HG03432 (cell line): ENCODE measurements at regions not wholly inside any gene's neighbourhood (a gene's known extent, or its start where the extent isn't known, plus 50 kb on each side); places are given as distances from the start of the nearest gene placed in this dataset.
"Not testable (repeated sequence)": the region's sequence is repeated elsewhere in the genome, so short reads cannot be mapped to it uniquely, and the experiment has no call there.

ENCODE experiments used
- ATAC-seq: cut with Tn5 transposase; IDR thresholded peaks from one replicate; pipeline ENCODE4 v1.9.1; 2021; ENCODE audit warnings: mild to moderate bottlenecking, moderate library complexity; ENCODE audit not compliant: unreplicated experiment

DNA sequence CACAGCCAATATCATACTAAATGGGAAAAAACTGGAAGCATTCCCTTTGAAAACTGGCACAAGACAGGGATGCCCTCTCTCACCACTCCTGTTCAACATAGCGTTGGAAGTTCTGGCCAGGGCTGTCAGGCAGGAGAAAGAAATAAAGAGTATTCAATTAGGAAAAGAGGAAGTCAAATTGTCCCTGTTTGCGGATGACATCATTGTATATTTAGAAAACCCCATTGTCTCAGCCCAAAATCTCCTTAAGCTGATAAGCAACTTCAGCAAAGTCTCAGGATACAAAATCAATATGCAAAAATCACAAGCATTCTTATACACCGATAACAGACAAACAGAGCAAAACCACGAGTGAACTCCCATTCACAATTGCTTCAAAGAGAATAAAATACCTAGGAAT is 283.4 kb downstream of the TSN start:
- ATAC-seq, result not testable (repeated sequence)

DNA sequence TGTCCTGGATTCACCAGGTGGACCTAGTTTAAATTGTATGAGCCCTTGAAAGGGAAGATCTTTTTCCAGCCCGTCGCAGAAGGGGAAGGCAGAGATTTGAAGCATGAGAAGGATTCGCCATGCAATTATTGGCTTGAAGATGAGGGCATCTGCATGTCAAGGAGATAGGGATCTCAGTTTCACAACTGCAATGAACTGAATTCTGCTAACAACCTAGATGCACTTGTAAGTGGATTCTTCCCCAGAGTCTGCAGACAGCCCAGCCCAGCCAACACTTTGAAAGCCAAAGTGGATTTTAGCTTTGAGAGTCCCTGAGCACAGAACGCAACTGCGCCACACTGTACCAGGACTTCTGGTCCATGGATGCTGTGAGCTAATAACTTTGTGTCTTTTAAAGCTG is 286.0 kb downstream of the TSN start:
- no peak for ATAC-seq

DNA sequence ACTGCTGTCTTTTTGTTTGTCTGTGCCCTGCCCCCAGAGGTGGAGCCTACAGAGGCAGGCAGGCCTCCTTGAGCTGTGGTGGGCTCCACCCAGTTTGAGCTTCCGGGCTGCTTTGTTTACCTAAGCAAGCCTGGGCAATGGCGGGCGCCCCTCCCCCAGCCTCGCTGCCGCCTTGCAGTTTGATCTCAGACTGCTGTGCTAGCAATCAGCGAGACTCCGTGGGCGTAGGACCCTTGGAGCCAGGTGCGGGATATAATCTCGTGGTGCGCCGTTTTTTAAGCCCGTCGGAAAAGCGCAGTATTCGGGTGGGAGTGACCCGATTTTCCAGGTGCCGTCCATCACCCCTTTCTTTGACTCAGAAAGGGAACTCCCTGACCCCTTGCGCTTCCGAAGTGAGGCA is 296.2 kb downstream of the TSN start:
- not testable (repeated sequence) for ATAC-seq

DNA sequence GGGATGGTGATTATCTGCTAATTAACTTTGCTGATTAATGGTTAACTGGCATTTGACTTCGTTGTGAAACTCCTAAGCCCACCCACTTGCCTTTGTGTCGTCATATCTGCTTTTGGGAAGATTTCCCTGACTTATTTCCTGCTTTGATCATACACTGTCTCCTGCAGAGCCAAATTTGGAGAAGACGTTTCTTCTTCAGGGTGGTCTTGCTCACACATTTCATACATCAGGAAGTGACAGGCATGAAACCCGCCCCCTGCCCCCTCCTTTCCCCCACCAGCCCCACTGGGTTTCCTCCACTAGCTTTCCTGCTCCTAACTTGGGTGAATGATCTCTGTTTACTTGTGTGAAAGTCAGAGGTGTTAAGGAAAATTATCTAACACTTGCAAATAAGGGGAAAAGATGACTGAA is 300.1 kb downstream of the TSN start:
- no peak for ATAC-seq

DNA sequence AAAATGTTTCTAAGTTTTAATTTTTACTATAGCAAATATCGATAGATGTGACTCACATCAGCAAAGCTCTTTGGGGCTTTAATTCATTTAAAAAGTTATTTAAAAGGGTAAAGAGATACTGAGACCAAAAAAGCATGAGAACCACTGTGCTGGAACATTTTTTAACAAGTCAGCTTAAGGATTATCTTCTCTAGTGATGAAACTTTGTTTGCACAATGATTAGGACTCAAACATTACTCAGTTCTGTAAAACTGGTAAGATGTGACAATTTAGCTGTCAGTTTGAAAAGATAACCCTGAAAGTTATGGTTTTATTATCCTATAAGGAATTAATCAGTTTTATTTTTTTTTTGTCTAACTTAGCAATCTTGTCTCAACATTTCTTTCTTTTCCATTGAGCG is 301.4 kb downstream of the TSN start:
- ATAC-seq, result no peak

DNA sequence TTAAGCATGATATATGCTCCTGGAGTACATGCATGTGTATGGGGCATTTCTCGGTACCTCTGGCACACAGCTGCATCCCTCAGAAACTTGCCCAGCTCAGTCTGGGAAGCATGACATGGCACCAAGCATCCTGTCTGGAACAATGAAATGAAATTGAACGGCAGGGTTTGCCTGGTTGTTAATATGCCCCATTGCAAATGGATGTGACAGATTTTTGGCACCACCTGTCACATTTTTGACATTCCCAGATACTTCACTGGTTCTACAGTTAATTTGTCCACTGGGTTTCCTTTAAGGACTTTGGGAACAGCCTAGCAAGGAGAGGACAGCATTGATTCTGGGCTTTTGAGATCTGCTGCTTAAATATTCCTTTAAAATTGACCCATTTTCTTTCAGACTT is 305.8 kb downstream of the TSN start:
- no peak for ATAC-seq

DNA sequence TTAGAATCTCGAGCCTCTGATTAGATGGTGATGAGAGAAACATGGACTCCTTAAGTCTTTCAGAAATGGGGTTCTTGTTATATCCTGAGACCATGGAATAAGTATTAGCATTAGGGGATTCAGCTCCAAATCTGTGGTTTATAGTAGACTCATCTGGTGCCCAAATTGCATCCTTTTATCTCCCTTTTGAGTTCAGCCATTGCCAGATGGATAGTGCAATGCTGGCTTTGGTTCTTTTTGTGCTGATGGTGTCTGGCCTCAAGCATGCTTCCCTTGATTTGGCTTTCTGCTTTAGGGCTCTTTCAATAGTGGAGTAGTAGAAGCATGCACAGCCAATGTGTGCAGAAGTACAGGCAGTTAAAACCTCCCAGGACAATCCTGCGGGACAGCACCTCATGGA is 306.4 kb downstream of the TSN start:
- no peak for ATAC-seq

DNA sequence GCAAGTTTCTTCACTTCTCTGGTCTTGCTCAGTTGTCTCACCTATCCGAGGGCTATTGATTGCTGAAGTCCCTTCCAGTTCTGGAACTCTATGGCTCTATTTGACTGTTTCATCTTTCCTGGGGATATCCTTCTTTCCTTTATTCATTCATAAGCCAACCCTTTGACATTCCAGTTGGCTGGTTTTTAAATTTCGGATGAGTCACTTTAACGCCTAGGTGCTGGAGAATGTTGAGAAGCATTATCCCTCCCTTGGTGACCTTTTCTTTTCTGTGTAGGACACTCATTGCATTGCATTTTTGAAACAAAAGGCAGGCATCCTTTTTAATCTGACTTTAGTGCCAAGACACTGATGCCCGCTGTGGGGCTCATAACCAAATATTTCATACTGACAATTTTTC is 307.1 kb downstream of the TSN start:
- ATAC-seq, result no peak

DNA sequence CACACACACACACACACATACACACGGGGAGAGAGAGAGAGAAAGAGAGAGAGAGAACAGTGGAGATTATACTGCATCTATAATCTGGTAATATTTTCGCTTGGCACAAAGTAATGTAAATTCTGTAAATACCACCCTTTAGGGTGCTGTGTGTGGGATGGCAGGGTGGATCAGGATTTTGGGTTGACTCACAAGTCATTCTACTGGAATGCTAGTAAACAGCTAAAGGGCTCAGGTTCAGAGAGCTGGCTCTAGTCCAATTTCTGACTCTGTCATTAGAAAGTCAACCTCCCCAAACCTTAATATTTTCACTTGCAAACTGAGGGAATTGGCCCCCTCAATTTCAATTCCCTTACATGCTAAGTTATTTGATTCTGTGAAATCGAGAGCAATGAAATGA is 308.3 kb downstream of the TSN start:
- ATAC-seq, result no peak

DNA sequence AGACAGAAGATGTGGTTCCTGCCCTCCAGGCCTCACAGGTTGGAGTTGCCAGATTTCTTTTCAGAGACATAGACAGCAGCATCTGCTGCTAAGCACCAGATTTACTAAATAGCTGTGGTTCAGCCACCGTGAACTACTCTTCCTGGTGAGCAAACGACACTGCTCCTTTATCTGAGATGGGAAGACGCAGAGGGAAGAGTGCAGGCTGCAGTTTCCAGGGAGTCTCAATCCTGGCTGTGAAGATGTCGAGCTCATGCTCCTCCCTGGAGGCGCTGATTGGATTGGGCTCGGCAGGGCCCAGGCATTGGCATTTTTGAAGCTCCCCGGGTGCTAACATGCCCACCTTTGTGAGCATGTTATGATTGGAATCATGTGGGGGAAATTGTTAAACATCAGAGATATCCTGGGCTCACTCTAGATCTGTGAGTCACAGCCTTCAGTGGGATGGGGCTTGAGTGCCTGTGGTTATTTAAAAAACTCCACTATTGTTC is 314.8 kb downstream of the TSN start:
- ATAC-seq, result no peak

DNA sequence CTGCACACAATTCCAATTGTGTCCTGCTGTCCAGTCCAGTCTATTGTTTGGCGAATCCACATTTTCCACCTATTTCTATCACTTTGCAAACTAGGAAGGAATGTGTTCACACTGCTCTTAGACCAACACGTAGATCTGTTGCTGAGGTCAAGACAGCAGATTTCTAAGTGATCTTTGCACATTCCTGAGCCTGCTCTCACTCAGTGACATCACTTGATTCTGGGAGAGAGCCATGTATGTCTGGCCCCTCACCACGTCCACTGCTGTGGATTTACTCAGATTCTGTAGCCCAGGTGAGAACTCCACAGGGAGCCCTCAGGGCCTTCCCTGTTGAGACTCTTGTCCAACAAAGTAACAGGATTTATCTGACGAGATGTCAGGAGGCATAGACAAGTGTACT is 317.2 kb downstream of the TSN start:
- ATAC-seq, result no peak

DNA sequence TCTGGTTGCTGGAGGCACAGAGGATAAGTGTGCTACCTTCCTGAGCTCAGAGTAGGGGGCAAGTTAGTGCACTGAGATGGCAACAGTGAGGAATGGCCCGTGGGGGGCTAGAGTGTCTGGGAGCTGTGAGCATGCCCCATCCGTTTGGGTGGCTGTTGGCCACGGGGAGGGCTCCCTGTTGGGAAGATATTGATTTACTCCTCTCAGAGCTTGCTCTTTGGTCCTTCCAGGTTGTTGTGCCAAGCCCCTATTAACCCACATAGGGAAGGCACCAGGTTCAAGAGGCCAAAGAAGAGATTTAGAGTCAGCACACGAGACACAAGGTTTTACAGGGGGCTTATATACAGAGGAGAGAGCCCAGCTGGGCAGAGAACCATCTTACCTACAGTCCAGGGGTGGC is 318.8 kb downstream of the TSN start:
- ATAC-seq, result no peak

DNA sequence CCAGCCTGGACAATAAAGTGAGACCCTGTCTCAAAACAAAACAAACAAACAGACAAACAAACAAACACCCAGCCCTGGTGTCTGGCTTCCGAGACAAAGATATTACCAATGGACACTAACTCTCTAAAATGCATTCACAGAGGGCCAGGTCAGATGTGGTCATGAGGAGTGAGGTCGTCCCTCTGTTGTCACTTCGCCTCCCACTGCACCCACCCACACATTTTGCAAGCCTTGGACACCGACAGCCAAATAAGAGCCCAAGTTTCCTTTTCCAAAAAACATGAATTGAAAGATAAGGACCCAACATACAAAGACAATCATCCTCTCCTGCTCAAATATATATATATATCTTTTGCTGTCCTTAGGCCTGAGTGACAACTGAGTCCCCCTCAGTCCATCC is 319.9 kb downstream of the TSN start:
- ATAC-seq, result no peak

DNA sequence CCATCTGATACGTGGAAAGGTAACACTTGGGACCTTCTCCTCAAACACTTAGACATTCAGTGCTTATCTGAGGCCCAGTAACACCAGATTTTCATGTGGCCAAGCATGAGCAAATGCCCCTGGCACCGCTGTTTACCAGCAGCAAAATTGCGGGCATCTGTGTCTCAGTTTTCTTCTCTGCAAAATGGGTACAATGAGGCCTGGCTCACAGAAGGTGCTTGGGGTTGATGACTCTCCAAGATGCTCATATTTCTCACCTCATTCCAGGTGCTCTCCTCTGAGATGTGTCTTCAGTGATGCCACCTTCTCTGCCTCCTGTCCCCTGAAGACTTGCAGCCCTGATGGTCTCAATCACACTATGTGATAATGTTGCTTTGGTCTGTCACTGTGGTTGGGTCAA is 321.7 kb downstream of the TSN start:
- ATAC-seq, result no peak

DNA sequence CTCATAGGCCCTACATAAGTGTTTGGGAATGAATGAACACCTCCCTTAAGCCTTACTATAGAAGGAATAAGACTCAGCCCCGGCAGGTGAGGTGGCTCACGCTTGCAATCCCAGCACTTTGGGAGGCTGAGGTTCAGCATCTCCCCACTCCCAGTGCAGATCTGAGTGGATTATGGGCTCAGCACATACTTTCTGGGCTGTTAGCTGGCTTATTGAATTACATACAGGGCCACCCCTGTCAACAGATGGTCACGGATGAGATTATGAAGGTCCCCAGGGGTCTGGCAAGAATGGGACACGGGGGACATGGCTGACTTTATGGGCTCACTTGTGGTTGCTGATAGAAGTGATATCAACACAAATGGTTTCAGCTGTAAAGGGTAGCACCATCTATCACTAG is 322.3 kb downstream of the TSN start:
- ATAC-seq, result no peak

DNA sequence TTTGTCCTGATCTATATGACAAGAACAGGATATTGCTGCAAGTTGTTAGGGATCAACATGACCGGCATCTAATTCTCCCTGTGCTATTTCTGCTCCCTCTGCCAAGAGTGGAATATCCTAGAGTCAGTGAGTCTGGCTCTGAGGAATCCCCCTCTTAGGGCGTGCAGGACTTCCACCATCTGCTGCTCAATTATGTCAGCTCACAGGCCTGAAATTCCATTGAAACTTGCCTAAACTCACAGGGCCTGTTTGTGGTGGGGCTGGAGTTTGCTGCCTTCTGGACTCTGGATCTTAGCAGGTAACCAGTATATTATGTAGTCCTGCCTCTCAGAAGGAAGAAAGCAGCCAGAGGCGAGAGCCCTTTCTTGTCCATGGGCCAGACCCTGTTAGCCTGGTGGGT is 323.0 kb downstream of the TSN start:
- no peak for ATAC-seq

DNA sequence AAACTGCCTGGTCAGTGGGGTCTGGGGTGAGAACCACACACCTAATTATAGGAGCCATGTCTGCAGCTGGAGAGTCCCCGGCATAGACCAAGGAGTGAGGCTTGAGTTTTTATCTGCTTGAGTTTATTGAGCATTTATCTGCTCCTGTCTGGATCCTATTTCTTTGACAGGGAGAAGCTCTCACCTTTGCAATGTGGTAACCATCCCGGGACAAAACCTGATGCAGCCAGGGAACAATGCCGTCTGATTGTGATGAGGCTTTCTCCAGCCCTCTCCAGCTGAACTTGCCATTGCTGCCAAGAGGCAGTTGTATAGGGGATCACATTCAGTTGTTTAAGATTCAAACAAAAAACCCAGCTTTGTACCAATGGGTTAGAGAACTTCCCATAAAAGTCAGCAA is 324.4 kb downstream of the TSN start:
- no peak for ATAC-seq

DNA sequence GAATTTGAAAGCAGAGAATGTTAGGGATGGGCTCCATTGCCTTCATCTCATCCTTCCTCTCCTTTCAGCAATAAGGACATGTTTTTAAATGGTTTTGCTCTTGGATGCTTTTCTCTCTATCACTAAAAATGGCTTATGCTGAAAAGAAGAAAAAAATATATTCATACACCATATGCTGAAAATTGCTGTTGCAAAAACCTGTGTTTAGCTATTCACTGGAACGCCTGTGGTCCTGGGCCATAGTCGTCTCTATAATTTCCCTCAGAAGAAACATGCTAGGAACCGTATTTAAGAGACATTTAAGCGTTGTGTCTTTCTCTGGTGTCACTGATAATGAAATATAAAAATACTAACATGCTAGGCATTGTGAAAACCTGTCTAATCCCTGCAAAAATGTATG is 324.9 kb downstream of the TSN start:
- ATAC-seq, result no peak

DNA sequence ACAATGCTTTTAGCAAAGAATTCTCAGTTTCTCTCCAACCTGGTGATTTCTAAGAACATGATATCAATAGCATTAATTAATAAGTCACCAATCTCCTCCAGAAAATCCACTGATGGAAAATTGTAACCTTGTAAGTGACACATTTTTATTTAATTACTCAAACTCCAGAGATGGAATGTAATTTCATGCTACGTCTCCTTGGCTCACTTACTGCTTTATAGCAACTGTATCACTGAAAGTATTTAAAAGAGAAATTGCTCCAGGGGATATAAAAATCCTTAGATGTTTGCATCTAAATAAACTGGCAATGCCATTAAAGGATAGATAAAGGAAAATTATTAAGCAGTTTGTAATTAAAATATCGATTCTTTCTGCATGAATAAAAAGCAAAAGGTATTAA is 325.4 kb downstream of the TSN start:
- no peak for ATAC-seq

DNA sequence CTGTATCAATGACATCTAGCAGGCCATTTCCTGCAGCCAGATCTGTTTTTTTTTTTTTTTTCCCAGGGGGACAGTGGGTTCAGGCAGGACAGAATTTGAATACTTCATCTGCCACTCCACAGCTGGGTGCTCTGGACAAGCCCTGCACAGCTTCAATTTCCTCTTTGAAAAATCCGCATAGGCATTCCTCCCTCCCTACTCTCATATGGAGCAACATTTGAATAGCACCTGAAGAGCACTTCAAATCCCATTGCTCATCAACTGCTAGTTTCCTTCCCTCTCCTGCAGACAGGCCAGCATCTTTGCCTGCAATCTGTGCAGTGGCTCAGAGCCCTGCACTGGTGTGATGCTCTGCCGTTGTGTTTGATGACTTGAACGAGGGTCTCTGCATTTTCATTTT is 326.3 kb downstream of the TSN start:
- no peak for ATAC-seq

DNA sequence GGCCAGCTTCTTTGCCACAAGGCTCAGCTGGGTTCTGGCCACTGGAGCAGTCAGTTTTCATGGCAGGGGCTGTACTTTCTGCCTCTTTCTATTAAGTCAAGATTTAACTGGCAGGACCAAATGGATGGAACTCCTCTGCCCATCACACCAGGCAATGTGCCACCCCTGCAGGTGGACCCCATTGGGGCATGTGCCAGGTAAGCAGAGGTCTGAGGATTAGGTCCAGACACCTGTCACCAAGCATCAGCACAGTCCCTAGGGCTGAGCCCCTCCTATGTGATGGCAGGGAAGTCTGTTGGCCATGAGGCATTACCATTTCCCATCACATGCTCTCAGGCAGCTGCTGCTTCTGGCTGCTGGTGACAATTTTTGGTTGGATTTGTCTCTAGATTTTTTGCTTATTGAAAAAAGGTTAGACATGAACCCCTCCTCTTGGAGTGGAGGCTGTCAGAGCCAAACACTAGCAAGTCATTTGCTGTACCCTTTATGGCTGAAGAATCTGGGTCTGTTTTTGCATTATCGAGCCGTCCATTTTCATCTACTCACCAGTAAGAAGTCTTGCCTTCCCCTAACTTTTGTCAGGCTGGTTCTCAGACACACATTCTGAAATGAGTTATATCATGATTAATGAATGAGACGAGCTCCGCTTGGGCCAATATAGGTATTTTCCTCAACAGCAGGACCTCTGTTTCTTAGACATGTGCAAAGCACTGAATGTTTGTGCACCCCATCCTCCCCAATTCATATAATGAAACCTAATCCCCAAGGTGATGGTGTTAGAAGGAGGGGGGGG is 328.0 kb downstream of the TSN start:
- ATAC-seq, result no peak

DNA sequence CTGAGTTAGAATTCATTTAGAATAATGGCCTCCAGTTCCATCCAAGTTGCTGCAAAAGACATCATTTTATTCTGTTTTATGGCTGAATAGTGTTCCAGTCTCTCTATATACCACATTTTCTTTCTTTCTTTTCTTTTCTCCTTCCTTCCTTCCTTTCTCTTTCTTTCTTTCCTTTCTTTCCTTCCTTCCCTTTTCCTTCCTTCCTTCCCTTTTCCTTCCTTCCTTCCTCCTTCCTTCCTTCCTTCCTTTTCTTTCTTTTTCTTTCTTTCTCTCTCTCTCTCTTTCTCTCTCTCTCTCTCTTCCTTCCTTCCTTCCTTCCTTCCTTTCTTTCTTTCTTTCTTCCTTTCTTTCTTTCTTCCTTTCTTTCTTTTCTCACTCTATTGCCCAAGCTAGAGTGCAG is 330.2 kb downstream of the TSN start:
- not testable (repeated sequence) for ATAC-seq

DNA sequence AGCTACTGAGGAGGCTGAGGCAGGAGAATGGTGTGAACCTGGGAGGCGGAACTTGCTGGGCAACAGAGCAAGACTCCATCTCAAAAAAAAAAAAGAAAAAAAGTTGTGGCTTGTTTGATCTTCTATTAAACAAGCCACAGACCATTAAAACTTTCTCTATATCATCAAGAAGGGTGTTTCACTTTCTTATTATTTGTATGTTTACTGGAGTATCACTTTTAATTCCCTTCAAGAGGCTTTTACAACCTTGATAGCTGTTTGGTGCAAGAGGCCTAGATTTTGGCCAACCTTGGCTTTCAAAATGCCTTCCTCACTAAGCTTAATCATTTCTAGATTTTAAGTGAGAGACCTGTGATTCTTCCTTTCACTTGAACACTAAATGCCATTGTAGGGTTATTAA is 339.1 kb downstream of the TSN start:
- no peak for ATAC-seq
